ENCODE measurements at regions not wholly inside any gene's neighbourhood (a gene's known extent, or its start where the extent isn't known, plus 50 kb on each side); places are given as distances from the start of the nearest gene placed in this dataset.

GRCh38 chr6:115832786-115833185, 227.9 kb downstream of the FRK start:
- no peaks in the 10 kb centered on the region for H4K20me1 ChIP-seq (ENCODE audit: control insufficient read depth, insufficient read depth, low read depth, low read length)
- H3K4me1 ChIP-seq (ENCODE audit: control insufficient read depth, low read length): no peaks in the 10 kb centered on the region
- no peak overlapping the region for H3K4me2 ChIP-seq (ENCODE audit: low read length)
- no peaks in the 10 kb centered on the region for H3K27me3 ChIP-seq (ENCODE audit: control insufficient read depth, low read length)
- H3K36me3 ChIP-seq (ENCODE audit: control insufficient read depth, low read length): no peaks in the 10 kb centered on the region
- no peaks in the 10 kb centered on the region for H3K9me2 ChIP-seq (replicated peaks; ENCODE audit: control insufficient read depth, low read length)
- TF ChIP-seq CTCF (IDR thresholded peaks at IDR 0.05; ENCODE audit: low read depth, low read length, poor library complexity, severe bottlenecking) (no peak), EZH2phosphoT487 (IDR thresholded peaks at IDR 0.05; ENCODE audit: borderline replicate concordance, low read length) (no peak)
- no peak overlapping the region for H3K27ac ChIP-seq (ENCODE audit: low read depth, low read length)
- no peak overlapping the region for H3K4me3 ChIP-seq (ENCODE audit: low read length)
- H3K9me3 ChIP-seq (ENCODE audit: control insufficient read depth, insufficient read depth, low read length): no peaks in the 10 kb centered on the region
- H3F3A ChIP-seq (ENCODE audit: control insufficient read depth, insufficient read depth): no peaks in the 10 kb centered on the region
- H3K79me2 ChIP-seq (ENCODE audit: control insufficient read depth, low read length): no peaks in the 10 kb centered on the region

GRCh38 chr6:115832186-115832585, 228.5 kb downstream of the FRK start:
- no peaks in the 10 kb centered on the region for H3F3A ChIP-seq (ENCODE audit: control insufficient read depth, insufficient read depth)
- TF ChIP-seq CTCF (IDR thresholded peaks at IDR 0.05; ENCODE audit: low read depth, low read length, poor library complexity, severe bottlenecking) (no peak), EZH2phosphoT487 (IDR thresholded peaks at IDR 0.05; ENCODE audit: borderline replicate concordance, low read length) (no peak)
- no peaks in the 10 kb centered on the region for H3K36me3 ChIP-seq (ENCODE audit: control insufficient read depth, low read length)
- H3K9me2 ChIP-seq (replicated peaks; ENCODE audit: control insufficient read depth, low read length): no peaks in the 10 kb centered on the region
- H3K4me2 ChIP-seq (ENCODE audit: low read length): no peak overlapping the region
- no peak overlapping the region for H3K27ac ChIP-seq (ENCODE audit: low read depth, low read length)
- no peak overlapping the region for H3K4me3 ChIP-seq (ENCODE audit: low read length)
- H3K27me3 ChIP-seq (ENCODE audit: control insufficient read depth, low read length): no peaks in the 10 kb centered on the region
- no peaks in the 10 kb centered on the region for H4K20me1 ChIP-seq (ENCODE audit: control insufficient read depth, insufficient read depth, low read depth, low read length)
- no peaks in the 10 kb centered on the region for H3K9me3 ChIP-seq (ENCODE audit: control insufficient read depth, insufficient read depth, low read length)
- no peaks in the 10 kb centered on the region for H3K79me2 ChIP-seq (ENCODE audit: control insufficient read depth, low read length)
- no peaks in the 10 kb centered on the region for H3K4me1 ChIP-seq (ENCODE audit: control insufficient read depth, low read length)

- Histone ChIP-seq H3K79me2 (ENCODE audit: control insufficient read depth, low read length) (no peaks in the 10 kb centered on the region), H3K4me2 (ENCODE audit: low read length) (no peak overlapping the region), H3K36me3 (ENCODE audit: control insufficient read depth, low read length) (no peaks in the 10 kb centered on the region), H3F3A (ENCODE audit: control insufficient read depth, insufficient read depth) (no peaks in the 10 kb centered on the region), H3K9me3 (ENCODE audit: control insufficient read depth, insufficient read depth, low read length) (no peaks in the 10 kb centered on the region), H3K9me2 (replicated peaks; ENCODE audit: control insufficient read depth, low read length) (no peaks in the 10 kb centered on the region), H3K4me1 (ENCODE audit: control insufficient read depth, low read length) (no peaks in the 10 kb centered on the region), H3K27me3 (ENCODE audit: control insufficient read depth, low read length) (no peaks in the 10 kb centered on the region), H3K27ac (ENCODE audit: low read depth, low read length) (no peak overlapping the region), H3K4me3 (ENCODE audit: low read length) (no peak overlapping the region), H4K20me1 (ENCODE audit: control insufficient read depth, insufficient read depth, low read depth, low read length) (no peaks in the 10 kb centered on the region)
- no peak for TF ChIP-seq CTCF (IDR thresholded peaks at IDR 0.05; ENCODE audit: low read depth, low read length, poor library complexity, severe bottlenecking)
- TF ChIP-seq EZH2phosphoT487 (IDR thresholded peaks at IDR 0.05; ENCODE audit: borderline replicate concordance, low read length): no peak
These were observed 229.8 kb downstream of the FRK start for GRCh38 chr6:115830895-115831294.

- Histone ChIP-seq H3K4me3 (ENCODE audit: low read length) (no peak overlapping the region), H3K36me3 (ENCODE audit: control insufficient read depth, low read length) (no peaks in the 10 kb centered on the region), H3K9me2 (replicated peaks; ENCODE audit: control insufficient read depth, low read length) (no peaks in the 10 kb centered on the region), H4K20me1 (ENCODE audit: control insufficient read depth, insufficient read depth, low read depth, low read length) (no peaks in the 10 kb centered on the region), H3K27ac (ENCODE audit: low read depth, low read length) (no peak overlapping the region), H3K79me2 (ENCODE audit: control insufficient read depth, low read length) (no peaks in the 10 kb centered on the region), H3K4me1 (ENCODE audit: control insufficient read depth, low read length) (no peaks in the 10 kb centered on the region), H3K4me2 (ENCODE audit: low read length) (no peak overlapping the region), H3K27me3 (ENCODE audit: control insufficient read depth, low read length) (no peaks in the 10 kb centered on the region), H3K9me3 (ENCODE audit: control insufficient read depth, insufficient read depth, low read length) (no peaks in the 10 kb centered on the region), H3F3A (ENCODE audit: control insufficient read depth, insufficient read depth) (no peaks in the 10 kb centered on the region)
- TF ChIP-seq EZH2phosphoT487 (IDR thresholded peaks at IDR 0.05; ENCODE audit: borderline replicate concordance, low read length) (no peak), CTCF (IDR thresholded peaks at IDR 0.05; ENCODE audit: low read depth, low read length, poor library complexity, severe bottlenecking) (no peak)
These were observed 238.9 kb downstream of the FRK start for GRCh38 chr6:115821798-115822197.
